ENCODE measurements at regions not wholly inside any gene's neighbourhood (a gene's known extent, or its start where the extent isn't known, plus 50 kb on each side); places are given as distances from the start of the nearest gene placed in this dataset.

GRCh38 chr4:96293806-96294205 lies 453.9 kb downstream of the PDHA2 start:
- H2AFZ ChIP-seq (ENCODE audit: control insufficient read depth, low read length) = no peak overlapping the region
- H3K9ac ChIP-seq (ENCODE audit: control insufficient read depth, extremely low read depth, insufficient read depth, low read length) = no peak overlapping the region
- FAIRE-seq (no peak), DNase-seq (ENCODE audit: low read depth, low spot score) (no peak)
- no peak overlapping the region for H3K4me3 ChIP-seq (ENCODE audit: control insufficient read depth in 2 of 3, extremely low read depth in 1 of 3, insufficient read depth in 2 of 3, low read depth in 1 of 3, low read length in 3 of 3)
- no peaks in the 10 kb centered on the region for H3K9me1 ChIP-seq (ENCODE audit: control insufficient read depth, extremely low read depth, insufficient read depth, low read length)
- H3K27ac ChIP-seq (ENCODE audit: control insufficient read depth, insufficient read depth, low read length) = no peak overlapping the region
- no peaks in the 10 kb centered on the region for H3K9me3 ChIP-seq (ENCODE audit: control insufficient read depth, low read depth, low read length)
- no peaks in the 10 kb centered on the region for H3K36me3 ChIP-seq (ENCODE audit: control insufficient read depth in 2 of 2, extremely low read depth in 1 of 2, insufficient read depth in 2 of 2, low read length in 2 of 2)
- no peaks in the 10 kb centered on the region for H3K27me3 ChIP-seq (ENCODE audit: control insufficient read depth, extremely low read depth, insufficient read depth, low read length)
- dilution Hi-C loops (cut with MboI; ENCODE audit: extremely low pct_ligation_motif_present, low sequenced_read_pairs) = no loop called here
- H4K20me1 ChIP-seq (ENCODE audit: control insufficient read depth, extremely low read depth, insufficient read depth, low read length) = no peaks in the 10 kb centered on the region
- no peak for TF ChIP-seq EZH2 (IDR thresholded peaks at IDR 0.05; ENCODE audit: low read length)
- no peaks in the 10 kb centered on the region for H3K4me1 ChIP-seq (ENCODE audit: control insufficient read depth, extremely low read depth, insufficient read depth, low read length)
- no peaks in the 10 kb centered on the region for H3K79me2 ChIP-seq (ENCODE audit: control insufficient read depth, insufficient read depth, low read length)
- H3K4me2 ChIP-seq (ENCODE audit: control insufficient read depth, extremely low read depth, insufficient read depth, low read depth, low read length) = no peak overlapping the region

DNA sequence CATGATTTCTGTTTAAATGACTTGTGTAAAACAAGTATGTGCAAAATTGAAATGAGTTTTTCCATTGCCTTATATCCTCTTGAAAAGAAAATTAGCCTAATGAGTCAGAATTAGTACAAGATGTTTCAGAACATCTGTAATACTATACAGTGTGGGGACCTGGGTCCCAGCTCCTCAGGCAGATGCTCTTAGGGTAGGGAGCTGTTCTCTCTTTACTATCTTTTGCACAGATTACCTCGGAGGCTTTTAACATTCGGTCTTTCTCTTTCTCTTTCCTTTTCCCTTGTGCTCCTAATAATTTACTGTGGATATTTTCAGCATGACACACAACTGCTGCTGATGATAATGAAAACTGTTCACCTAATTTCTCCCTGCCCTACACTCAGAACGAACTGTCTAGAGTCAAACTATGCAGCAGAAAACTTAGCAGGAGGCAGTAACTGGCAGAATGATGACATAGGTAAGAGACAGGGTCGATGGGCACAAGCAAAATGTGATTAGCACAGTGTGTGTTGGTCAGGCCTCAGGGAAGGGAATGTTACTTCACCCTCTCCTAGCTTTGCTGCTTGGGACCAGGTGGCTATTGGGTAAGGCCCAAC lies 455.3 kb downstream of the PDHA2 start:
- no peaks in the 10 kb centered on the region for H3K27me3 ChIP-seq (ENCODE audit: control insufficient read depth, extremely low read depth, insufficient read depth, low read length)
- H3K4me2 ChIP-seq (ENCODE audit: control insufficient read depth, extremely low read depth, insufficient read depth, low read depth, low read length) = no peak overlapping the region
- H3K79me2 ChIP-seq (ENCODE audit: control insufficient read depth, insufficient read depth, low read length) = no peaks in the 10 kb centered on the region
- dilution Hi-C loops (cut with MboI; ENCODE audit: extremely low pct_ligation_motif_present, low sequenced_read_pairs) = no loop called here
- H3K9ac ChIP-seq (ENCODE audit: control insufficient read depth, extremely low read depth, insufficient read depth, low read length) = no peak overlapping the region
- H3K4me1 ChIP-seq (ENCODE audit: control insufficient read depth, extremely low read depth, insufficient read depth, low read length) = no peaks in the 10 kb centered on the region
- H3K27ac ChIP-seq (ENCODE audit: control insufficient read depth, insufficient read depth, low read length) = no peak overlapping the region
- H3K4me3 ChIP-seq (ENCODE audit: control insufficient read depth in 2 of 3, extremely low read depth in 1 of 3, insufficient read depth in 2 of 3, low read depth in 1 of 3, low read length in 3 of 3) = no peak overlapping the region
- no peaks in the 10 kb centered on the region for H3K9me3 ChIP-seq (ENCODE audit: control insufficient read depth, low read depth, low read length)
- TF ChIP-seq CTCF (optimal IDR thresholded peaks at IDR 0.05 in 1 of 3, IDR thresholded peaks at IDR 0.05 in 1 of 3, conservative IDR thresholded peaks at IDR 0.05 in 1 of 3; ENCODE audit: extremely low read depth in 1 of 3, insufficient read depth in 2 of 3, low read length in 3 of 3) (no peak), EZH2 (IDR thresholded peaks at IDR 0.05; ENCODE audit: low read length) (no peak)
- DNase-seq (ENCODE audit: low read depth, low spot score) = no peak
- H3K9me1 ChIP-seq (ENCODE audit: control insufficient read depth, extremely low read depth, insufficient read depth, low read length) = no peaks in the 10 kb centered on the region
- no peaks in the 10 kb centered on the region for H4K20me1 ChIP-seq (ENCODE audit: control insufficient read depth, extremely low read depth, insufficient read depth, low read length)
- H3K36me3 ChIP-seq (ENCODE audit: control insufficient read depth in 2 of 2, extremely low read depth in 1 of 2, insufficient read depth in 2 of 2, low read length in 2 of 2) = no peaks in the 10 kb centered on the region
- FAIRE-seq = no peak
- H2AFZ ChIP-seq (ENCODE audit: control insufficient read depth, low read length) = no peak overlapping the region

DNA sequence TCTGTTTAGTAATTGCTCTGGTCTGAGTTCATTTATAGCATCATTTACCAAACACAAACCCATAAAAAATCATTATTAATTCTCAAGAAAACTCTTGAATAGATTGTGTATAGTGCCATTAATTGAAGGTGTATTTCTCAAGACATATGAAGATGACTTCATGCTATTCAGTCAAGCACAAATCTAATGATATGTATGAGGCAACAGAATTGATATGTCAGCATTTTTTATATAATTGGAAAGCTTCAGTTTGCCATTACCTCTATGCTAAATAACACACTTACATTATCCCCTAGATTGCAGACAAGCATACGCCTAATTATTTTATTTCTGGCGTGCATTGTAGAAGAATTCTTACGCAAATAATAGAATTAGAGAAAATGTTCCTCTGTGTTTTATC lies 461.8 kb downstream of the PDHA2 start:
- Histone ChIP-seq H3K4me3 (ENCODE audit: control insufficient read depth in 2 of 3, extremely low read depth in 1 of 3, insufficient read depth in 2 of 3, low read depth in 1 of 3, low read length in 3 of 3) (no peak overlapping the region), H3K4me2 (ENCODE audit: control insufficient read depth, extremely low read depth, insufficient read depth, low read depth, low read length) (no peak overlapping the region), H3K9ac (ENCODE audit: control insufficient read depth, extremely low read depth, insufficient read depth, low read length) (no peak overlapping the region), H4K20me1 (ENCODE audit: control insufficient read depth, extremely low read depth, insufficient read depth, low read length) (no peaks in the 10 kb centered on the region), H3K9me3 (ENCODE audit: control insufficient read depth, low read depth, low read length) (no peaks in the 10 kb centered on the region), H2AFZ (ENCODE audit: control insufficient read depth, low read length) (no peak overlapping the region), H3K4me1 (ENCODE audit: control insufficient read depth, extremely low read depth, insufficient read depth, low read length) (no peaks in the 10 kb centered on the region), H3K27ac (ENCODE audit: control insufficient read depth, insufficient read depth, low read length) (no peak overlapping the region), H3K36me3 (ENCODE audit: control insufficient read depth in 2 of 2, extremely low read depth in 1 of 2, insufficient read depth in 2 of 2, low read length in 2 of 2) (no peaks in the 10 kb centered on the region), H3K9me1 (ENCODE audit: control insufficient read depth, extremely low read depth, insufficient read depth, low read length) (no peaks in the 10 kb centered on the region), H3K79me2 (ENCODE audit: control insufficient read depth, insufficient read depth, low read length) (no peaks in the 10 kb centered on the region), H3K27me3 (ENCODE audit: control insufficient read depth, extremely low read depth, insufficient read depth, low read length) (no peaks in the 10 kb centered on the region)
- FAIRE-seq = no peak
- dilution Hi-C loops (cut with MboI; ENCODE audit: extremely low pct_ligation_motif_present, low sequenced_read_pairs) = loop anchor here (25.0 kb wide), 1 partner anchor 536 kb away; no protein-coding TSS in a partner anchor
- TF ChIP-seq CTCF (optimal IDR thresholded peaks at IDR 0.05 in 1 of 3, IDR thresholded peaks at IDR 0.05 in 1 of 3, conservative IDR thresholded peaks at IDR 0.05 in 1 of 3; ENCODE audit: extremely low read depth in 1 of 3, insufficient read depth in 2 of 3, low read length in 3 of 3) (no peak), EZH2 (IDR thresholded peaks at IDR 0.05; ENCODE audit: low read length) (no peak)
- no peak for DNase-seq (ENCODE audit: low read depth, low spot score)

Data from keratinocyte (primary cell).